Endothelial cell of umbilical vein (primary cell): ENCODE measurements at regions not wholly inside any gene's neighbourhood (a gene's known extent, or its start where the extent isn't known, plus 50 kb on each side); places are given as distances from the start of the nearest gene placed in this dataset.

Source experiments
- BruUV-seq: library from RNA; stranded (reverse); fragments of 400-500 nt; replicated peaks from 2 replicates; lab custom pipeline; 2021; lab: Mats Ljungman, UMichigan
- CTCF ChIA-PET: fragments of 300-600, 350-600 bp; sonication (Branson Sonifier 250); formaldehyde crosslinking; loops from one replicate; lab custom pipeline; 2021; ENCODE audit warnings: antibody characterized with exemption, inconsistent platforms; lab: Charles Lee
- POLR2A ChIA-PET: fragments of 300-600, 350-600 bp; sonication (Branson Sonifier 250); formaldehyde crosslinking; loops from one replicate; lab custom pipeline; 2021; ENCODE audit warnings: antibody characterized with exemption, inconsistent platforms; lab: Charles Lee
- DNase-seq: peaks from one replicate; pipeline ENCODE4 v3.0.0-alpha.2; 2011; ENCODE audit warnings: low read depth, low spot score
- FAIRE-seq: peaks from 2 replicates; lab custom pipeline; 2011; peaks lifted over from hg19 to GRCh38; lab: Jason Lieb, UNC
- H2AFZ ChIP-seq: 2 replicates; pipeline ENCODE4 v1.6.0; 2012; ENCODE audit warnings: low read depth, low read length, control low read depth, inconsistent platforms
- H3K27ac ChIP-seq: 2 replicates; pipeline ENCODE4 v1.5.1; 2011; ENCODE audit warnings: low read depth, mild to moderate bottlenecking, control low read depth, low read length, moderate library complexity; ENCODE audit not compliant: insufficient read depth
- H3K27me3 ChIP-seq, 2 experiments: 2 replicates each; pipeline versions ENCODE4 v1.6.0 to v1.6.1; 2011; ENCODE audit warnings: low read length in 2 of 2, mixed read lengths in 1 of 2; ENCODE audit not compliant: control insufficient read depth in 2 of 2, insufficient read depth in 2 of 2
- H3K36me3 ChIP-seq, 2 experiments: 2 replicates in 1 of 2; 3 replicates in 1 of 2; pipeline ENCODE4 v1.5.1; 2011; ENCODE audit warnings: low read length in 2 of 2, mild to moderate bottlenecking in 1 of 2, moderate library complexity in 1 of 2; ENCODE audit not compliant: control insufficient read depth in 2 of 2, insufficient read depth in 2 of 2; ENCODE audit errors: extremely low read depth in 1 of 2
- H3K4me1 ChIP-seq: 3 replicates; pipeline ENCODE4 v1.5.1; 2011; ENCODE audit warnings: mild to moderate bottlenecking, low read length; ENCODE audit not compliant: control insufficient read depth, insufficient read depth; ENCODE audit errors: extremely low read depth
- H3K4me2 ChIP-seq: 2 replicates; pipeline ENCODE4 v1.6.1; 2011; ENCODE audit warnings: low read length, control low read depth, mixed read lengths; ENCODE audit not compliant: insufficient read depth
- H3K4me3 ChIP-seq, 3 experiments: fragments of 200-600 bp in 1 of 3; sonication (generic), shearing (Covaris generic) in 1 of 3; replicated peaks in 1 of 3; 2 replicates each; pipeline ENCODE4 v1.5.1; 2011 to 2016; ENCODE audit warnings: control low read depth in 3 of 3, low read length in 3 of 3, mild to moderate bottlenecking in 2 of 3, inconsistent platforms in 1 of 3, low read depth in 1 of 3, moderate library complexity in 1 of 3; ENCODE audit not compliant: insufficient read depth in 1 of 3
- H3K79me2 ChIP-seq: 2 replicates; pipeline ENCODE4 v1.6.0; 2012; ENCODE audit warnings: low read length, inconsistent platforms; ENCODE audit not compliant: control insufficient read depth, insufficient read depth
- H3K9ac ChIP-seq: replicated peaks from 2 replicates; pipeline ENCODE3; 2011; ENCODE audit warnings: low read length, control low read depth; ENCODE audit not compliant: insufficient read depth; ENCODE audit errors: extremely low read depth
- H3K9me1 ChIP-seq: replicated peaks from 3 replicates; pipeline ENCODE4 v1.6.0; 2011; ENCODE audit warnings: mild to moderate bottlenecking, low read length; ENCODE audit not compliant: control insufficient read depth, insufficient read depth; ENCODE audit errors: extremely low read depth
- H3K9me3 ChIP-seq: replicated peaks from 2 replicates; pipeline ENCODE4 v1.5.1; 2012; ENCODE audit warnings: low read length, inconsistent platforms; ENCODE audit not compliant: control insufficient read depth, insufficient read depth
- H4K20me1 ChIP-seq: replicated peaks from 2 replicates; pipeline ENCODE3; 2011; ENCODE audit warnings: mild to moderate bottlenecking, low read length; ENCODE audit not compliant: control insufficient read depth, insufficient read depth; ENCODE audit errors: extremely low read depth
- CTCF ChIP-seq, 2 donors: IDR thresholded peaks; 1 replicate in 1 of 2; 2 replicates in 1 of 2; pipeline ENCODE4 v1.5.1; 2011; ENCODE audit warnings: low read length in 2 of 2, mild to moderate bottlenecking in 2 of 2, moderate library complexity in 2 of 2, control low read depth in 1 of 2, inconsistent platforms in 1 of 2, low read depth in 1 of 2; ENCODE audit not compliant: insufficient read depth in 1 of 2; ENCODE audit errors: extremely low read depth in 1 of 2
- EZH2 ChIP-seq: IDR thresholded peaks from 2 replicates; pipeline ENCODE4 v1.6.1; 2012; ENCODE audit warnings: borderline replicate concordance, low read depth, mild to moderate bottlenecking, moderate library complexity, low read length, inconsistent platforms; ENCODE audit not compliant: severe bottlenecking
- FOS ChIP-seq: IDR thresholded peaks from 2 replicates; pipeline ENCODE4 v1.6.1; 2011; ENCODE audit warnings: mild to moderate bottlenecking, low read length, moderate library complexity, borderline replicate concordance; ENCODE audit not compliant: insufficient read depth
- GATA2 ChIP-seq: IDR thresholded peaks from 2 replicates; pipeline ENCODE4 v1.7.0; 2011; ENCODE audit warnings: low read depth, mild to moderate bottlenecking, moderate library complexity, mixed read lengths, low read length; ENCODE audit not compliant: insufficient read length, insufficient read depth
- JUN ChIP-seq: IDR thresholded peaks from 2 replicates; pipeline ENCODE4 v1.6.1; 2011; ENCODE audit warnings: borderline replicate concordance, low read depth; ENCODE audit not compliant: insufficient read length, insufficient read depth
- MAX ChIP-seq: IDR thresholded peaks from 2 replicates; pipeline ENCODE4 v1.6.1; 2011; ENCODE audit not compliant: insufficient read depth, insufficient read length
- MYC ChIP-seq: IDR thresholded peaks from one replicate; pipeline ENCODE4 v1.6.1; 2011; ENCODE audit warnings: mild to moderate bottlenecking, low read depth, low read length
- POLR2AphosphoS5 ChIP-seq: IDR thresholded peaks from 2 replicates; pipeline ENCODE4 v1.6.1; 2012; ENCODE audit warnings: low read depth, mild to moderate bottlenecking, control low read depth, low read length, moderate library complexity; ENCODE audit not compliant: insufficient read depth
- dilution Hi-C: fragments of 300-500 bp; cut with MboI; formaldehyde crosslinking; loops from one replicate; pipeline ENCODE4 v1.15.0; 2019; ENCODE audit warnings: low sequenced_read_pairs; ENCODE audit not compliant: extremely low pct_ligation_motif_present
- intact Hi-C: fragments of 100-400 bp; cut with micrococcal nuclease; formaldehyde crosslinking; loops from one replicate; pipeline ENCODE4 v1.10.0; 2022

DNA sequence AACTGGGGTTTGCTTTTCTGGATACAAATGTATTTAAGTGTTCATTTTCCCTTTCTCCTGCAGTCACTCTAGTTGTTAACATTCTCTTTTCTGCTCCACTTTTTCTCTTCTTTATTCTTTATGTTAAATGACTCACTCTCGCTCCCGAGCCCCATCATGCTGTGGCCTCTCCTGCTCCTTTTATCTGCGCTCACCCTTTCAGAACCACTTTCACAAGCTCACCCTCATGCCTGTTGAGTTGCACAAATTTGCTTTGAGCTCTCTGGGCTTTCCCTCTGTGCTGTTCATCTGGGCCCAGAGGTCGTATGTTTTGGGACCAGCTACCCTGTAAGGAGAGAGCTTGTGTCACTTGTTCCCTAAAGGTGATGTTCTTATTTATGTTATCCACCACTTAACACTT, 98.1 kb upstream of the ASCC3 start:
- FAIRE-seq = no peak

More for the DNA sequence above, 98.1 kb upstream of the ASCC3 start:
- no peaks in the 10 kb centered on the region for H3K79me2 ChIP-seq
- ChIA-PET POLR2A (no interaction called here), CTCF (no interaction called here)
- no peak overlapping the region for H3K9ac ChIP-seq
- dilution Hi-C loops (no loop called here), intact Hi-C loops (no loop called here)
- no peak overlapping the region for H3K4me3 ChIP-seq
- no peak overlapping the region for H3K4me2 ChIP-seq
- H3K27ac ChIP-seq = no peak overlapping the region
- no peaks in the 10 kb centered on the region for H4K20me1 ChIP-seq
- H2AFZ ChIP-seq = no peak overlapping the region
- H3K27me3 ChIP-seq = no peaks in the 10 kb centered on the region
- no peaks in the 10 kb centered on the region for H3K36me3 ChIP-seq
- H3K9me3 ChIP-seq = no peaks in the 10 kb centered on the region
- no peaks in the 10 kb centered on the region for H3K4me1 ChIP-seq
- no peak for TF ChIP-seq FOS
- TF ChIP-seq POLR2AphosphoS5 = no peak
- TF ChIP-seq EZH2 = no peak
- TF ChIP-seq JUN = no peak
- TF ChIP-seq MAX = no peak
- no peak for TF ChIP-seq GATA2
- no peak for TF ChIP-seq CTCF (IDR thresholded peaks at IDR 0.05; ENCODE audit: extremely low read depth in 1 of 2, insufficient read depth in 1 of 2, low read depth in 1 of 2, low read length in 2 of 2)
- TF ChIP-seq MYC = no peak
- BruUV-seq = no TSS peak
- H3K9me1 ChIP-seq = no peaks in the 10 kb centered on the region
- DNase-seq = no peak
